H54 (cell line): ENCODE measurements at regions not wholly inside any gene's neighbourhood (a gene's known extent, or its start where the extent isn't known, plus 50 kb on each side); places are given as distances from the start of the nearest gene placed in this dataset.

Source experiments
- DNase-seq: peaks from one replicate; pipeline ENCODE4 v3.0.0; 2011; ENCODE audit warnings: low spot score, mixed read lengths; ENCODE audit not compliant: insufficient read length
- FAIRE-seq: peaks from 3 replicates; lab custom pipeline; 2011; peaks lifted over from hg19 to GRCh38; lab: Jason Lieb, UNC
- POLR2A ChIP-seq: IDR thresholded peaks from 2 replicates; pipeline ENCODE4 v1.6.1; 2011; ENCODE audit warnings: low read depth, mild to moderate bottlenecking, low read length

DNA sequence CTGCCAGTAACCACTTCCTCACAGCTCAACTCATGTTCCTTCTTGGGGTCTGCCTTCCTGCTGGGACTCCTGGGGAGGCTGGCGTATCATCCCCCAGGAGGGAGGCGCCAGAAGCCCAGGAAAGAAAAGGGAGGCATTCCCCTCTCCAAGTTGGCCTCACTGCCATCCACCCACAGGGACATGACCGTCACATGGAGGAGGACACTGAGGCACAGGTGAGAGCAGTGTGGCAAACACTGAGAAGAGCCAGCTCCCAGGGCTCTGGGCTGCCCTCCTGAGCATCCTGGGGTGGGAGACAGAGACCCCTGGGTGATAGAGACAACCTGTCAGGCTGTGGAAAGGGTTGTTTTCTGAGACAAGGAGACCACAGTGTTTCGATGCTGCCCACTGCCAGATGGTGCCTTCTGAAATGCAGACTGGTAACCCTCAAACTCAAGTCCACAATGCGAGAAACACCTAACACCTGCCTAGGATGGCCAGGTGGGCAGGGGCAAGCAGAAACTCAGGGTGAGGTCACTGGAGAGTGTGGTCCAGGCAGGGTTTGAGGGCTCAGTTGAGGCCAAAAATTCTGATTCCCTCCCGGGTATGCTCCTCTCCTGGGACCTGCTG, 1722.1 kb downstream of the TP53TG3F start:
- FAIRE-seq (no peak), DNase-seq (no peak)
- TF ChIP-seq POLR2A, result no peak

DNA sequence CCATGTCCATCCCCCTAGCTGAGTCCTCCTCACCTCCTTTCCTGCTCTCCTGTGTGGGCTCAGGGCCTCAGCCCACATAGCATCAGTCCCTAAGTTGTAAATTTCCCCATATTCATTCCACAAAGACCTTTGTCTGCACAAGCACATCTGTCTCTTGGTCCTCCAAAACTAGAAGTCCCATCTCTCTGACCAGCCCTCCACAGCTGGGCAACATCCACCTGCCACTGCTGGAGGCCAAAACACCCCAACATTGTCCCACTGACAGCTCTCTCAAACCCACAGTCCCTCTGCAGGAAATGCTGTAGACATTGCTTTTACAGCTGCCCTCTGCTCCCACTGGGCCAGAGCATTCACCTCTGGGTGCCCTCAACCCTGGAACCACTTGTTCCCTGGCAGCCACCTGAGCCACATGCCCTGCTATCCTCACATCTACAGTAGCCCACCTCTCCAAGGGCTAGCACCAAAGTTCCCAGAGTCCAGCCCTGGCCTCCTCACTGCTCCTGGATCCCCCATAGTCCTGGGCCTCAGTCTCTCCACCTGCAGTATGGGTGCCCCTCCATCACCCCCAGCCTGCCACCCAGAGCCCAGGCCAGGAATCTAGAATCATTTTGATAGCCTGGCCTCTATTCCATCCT, 1722.7 kb downstream of the TP53TG3F start:
- FAIRE-seq, result no peak
- TF ChIP-seq POLR2A, result no peak
- no peak for DNase-seq

DNA sequence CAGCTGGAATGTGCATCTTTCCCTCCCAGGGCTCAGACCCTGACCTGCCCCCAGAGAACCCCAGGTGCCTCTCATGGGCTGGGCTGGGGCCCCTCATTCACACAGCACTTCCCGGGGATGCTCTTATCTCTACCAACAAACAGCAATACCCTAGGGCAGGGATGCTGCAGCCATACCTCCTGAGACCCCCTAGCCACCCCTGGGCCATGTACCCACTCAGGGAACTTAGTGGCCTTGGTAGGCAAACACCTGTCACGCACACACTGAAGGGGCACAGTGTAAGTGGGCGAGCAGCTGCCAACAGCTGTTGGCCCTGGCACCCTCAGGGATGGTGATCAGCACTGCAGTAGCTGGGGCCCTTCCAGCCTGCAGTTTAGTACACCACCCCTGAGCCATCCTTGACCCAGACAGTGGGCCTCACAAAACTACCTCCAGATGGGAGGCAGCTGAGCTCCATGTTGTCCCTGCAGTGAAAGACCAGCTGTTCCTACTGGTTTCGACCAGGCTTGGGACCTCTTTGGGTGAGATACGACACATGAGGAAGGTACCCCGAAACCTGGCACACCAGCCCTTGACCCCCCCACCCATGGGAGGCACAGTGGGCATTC, 1723.6 kb downstream of the TP53TG3F start:
- DNase-seq, result no peak
- no peak for FAIRE-seq
- no peak for TF ChIP-seq POLR2A

DNA sequence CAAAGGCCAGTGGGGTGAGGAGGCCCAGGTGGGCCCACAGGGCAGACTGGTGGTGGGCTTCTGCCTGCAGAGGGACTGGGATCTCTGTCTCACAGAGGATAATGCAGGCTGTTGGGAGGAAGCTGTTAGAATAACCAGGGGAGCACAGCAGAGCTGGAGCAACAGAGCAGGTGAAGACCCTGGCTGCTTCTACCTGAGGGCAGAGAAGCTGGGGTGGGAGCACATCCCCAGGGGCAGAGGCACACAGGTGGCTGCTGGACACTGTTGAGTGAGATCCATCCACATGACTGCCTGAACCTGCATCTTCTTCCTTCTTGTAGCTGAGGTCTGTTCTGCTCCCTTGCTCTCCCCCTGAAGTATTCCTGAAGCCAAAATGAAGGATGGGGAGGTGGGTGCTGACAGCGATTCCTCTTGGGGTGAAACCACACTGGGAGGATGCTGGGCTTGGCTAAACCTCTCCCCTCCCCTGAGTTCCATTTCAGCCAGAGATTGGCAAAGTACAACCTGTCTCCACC, 1725.0 kb downstream of the TP53TG3F start:
- no peak for FAIRE-seq
- no peak for TF ChIP-seq POLR2A
- DNase-seq, result no peak

DNA sequence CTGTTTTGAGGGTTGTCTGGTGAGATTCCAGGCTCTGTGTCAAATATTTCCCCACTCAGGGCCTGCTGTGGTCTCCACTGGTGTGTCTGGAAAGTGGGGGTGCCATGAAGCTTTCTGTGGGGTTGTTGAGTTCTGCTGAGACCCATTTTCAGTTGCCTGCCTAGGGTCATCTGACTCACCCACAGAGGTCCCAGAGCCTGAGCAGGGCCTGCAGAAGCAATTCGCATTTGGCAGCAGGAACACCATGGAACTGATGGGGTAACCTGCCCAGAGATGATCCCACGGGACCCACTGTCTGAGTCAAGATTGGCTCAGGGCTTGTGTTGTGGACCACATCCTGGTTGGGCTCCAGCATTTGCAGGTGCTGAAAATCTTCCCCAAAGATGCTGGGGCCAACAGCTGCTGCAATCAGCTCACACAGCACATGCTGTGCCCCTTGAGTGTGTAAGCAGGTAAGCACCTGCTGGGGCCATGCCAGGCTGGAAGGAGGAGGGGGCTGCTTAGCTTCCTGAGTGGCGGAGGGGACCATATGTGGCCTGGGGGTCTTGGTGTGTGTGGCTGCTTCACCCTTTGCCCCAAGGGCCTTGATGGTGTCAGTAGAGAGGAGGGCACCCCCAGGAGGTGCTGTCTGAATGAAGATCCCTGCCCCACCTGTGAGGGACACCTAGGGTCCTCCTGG, 1726.1 kb downstream of the TP53TG3F start:
- FAIRE-seq (no peak), DNase-seq (no peak)
- no peak for TF ChIP-seq POLR2A

GRCh38 chr16:35186045-35186759, 1726.8 kb downstream of the TP53TG3F start:
- no peak for TF ChIP-seq POLR2A
- no peak for DNase-seq
- no peak for FAIRE-seq

GRCh38 chr16:35187665-35188225, 1728.3 kb downstream of the TP53TG3F start:
- DNase-seq (no peak), FAIRE-seq (no peak)
- no peak for TF ChIP-seq POLR2A

DNA sequence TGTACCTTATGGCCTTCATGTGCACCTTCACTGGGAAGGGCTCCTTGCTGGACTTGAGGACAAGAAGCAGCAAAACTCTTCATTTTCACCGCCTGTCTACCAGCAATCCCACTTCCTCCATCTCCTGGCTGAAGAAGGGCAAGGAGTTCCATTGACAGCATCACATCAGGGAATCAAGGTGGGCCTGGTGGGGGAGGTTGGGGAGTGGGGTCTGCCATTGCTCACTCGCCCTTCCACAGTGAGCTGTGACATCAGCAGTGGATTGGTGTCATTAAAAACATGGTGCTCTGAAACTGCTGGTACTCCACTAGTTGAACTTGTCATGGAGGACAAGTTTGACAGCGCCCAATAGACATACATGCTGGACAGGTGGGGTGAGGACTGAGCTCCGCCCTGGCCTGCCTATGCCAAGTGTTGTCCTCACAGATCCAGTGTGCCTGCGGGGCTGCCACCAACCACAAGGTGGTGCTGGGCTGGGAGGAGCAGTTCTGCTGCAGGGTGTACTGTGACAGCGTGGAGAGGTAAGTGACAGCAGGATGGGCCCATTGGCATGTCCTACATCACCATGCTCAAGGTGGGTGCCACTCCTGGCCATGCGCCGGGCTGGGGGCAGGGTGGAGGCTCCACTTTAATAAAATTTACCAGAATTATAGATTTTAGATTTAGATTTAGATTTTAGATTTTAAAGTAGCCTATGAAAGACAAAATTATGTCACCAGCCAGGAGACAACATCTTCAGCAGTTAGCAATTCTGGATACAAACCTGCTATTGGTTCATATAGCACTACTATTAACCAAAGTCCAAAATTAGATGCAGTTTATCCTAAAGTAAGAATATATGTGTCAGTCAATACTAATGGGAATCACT, 1729.1 kb downstream of the TP53TG3F start:
- FAIRE-seq (no peak), DNase-seq (no peak)
- no peak for TF ChIP-seq POLR2A

GRCh38 chr16:35192993-35193392, 1733.6 kb downstream of the TP53TG3F start:
- no peak for FAIRE-seq
- no peak for TF ChIP-seq POLR2A
- DNase-seq, result no peak

DNA sequence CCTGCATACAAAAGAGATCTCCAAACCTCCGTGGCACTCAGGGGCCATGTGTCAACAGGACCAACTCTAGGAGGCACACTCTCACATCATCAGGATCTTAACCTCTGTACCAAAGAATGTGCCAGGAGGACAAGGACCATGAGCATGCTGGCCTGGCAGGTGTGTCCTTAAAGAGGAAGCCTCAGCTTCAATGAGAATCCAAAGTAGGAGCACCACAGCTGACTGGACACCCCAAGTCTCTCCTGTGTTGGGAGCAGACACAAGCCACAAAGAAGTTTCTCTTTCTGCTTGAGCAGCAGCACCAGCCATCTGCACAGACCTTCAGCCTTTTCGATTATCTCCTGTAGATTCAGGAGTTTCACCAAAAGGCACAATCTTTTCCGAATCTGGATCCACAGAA, 1734.5 kb downstream of the TP53TG3F start:
- DNase-seq (no peak), FAIRE-seq (no peak)
- TF ChIP-seq POLR2A, result no peak

GRCh38 chr16:35194681-35195080, 1735.3 kb downstream of the TP53TG3F start:
- TF ChIP-seq POLR2A, result no peak
- FAIRE-seq, result no peak
- DNase-seq, result no peak

- TF ChIP-seq POLR2A, result no peak
- no peak for DNase-seq
These were observed 1735.9 kb downstream of the TP53TG3F start for GRCh38 chr16:35195173-35195863.

More at GRCh38 chr16:35195173-35195863, 1735.9 kb downstream of the TP53TG3F start:
- FAIRE-seq, result no peak
